HG02852 (cell line): ENCODE measurements at regions not wholly inside any gene's neighbourhood (a gene's known extent, or its start where the extent isn't known, plus 50 kb on each side); places are given as distances from the start of the nearest gene placed in this dataset.

Experiments used
- ATAC-seq: cut with Tn5 transposase; IDR thresholded peaks from one replicate; pipeline ENCODE4 v1.9.1; 2021; ENCODE audit warnings: mild to moderate bottlenecking, moderate library complexity; ENCODE audit not compliant: unreplicated experiment

- ATAC-seq = no peak
Measured at GRCh38 chr2:128447538-128447995, 128.9 kb upstream of the HS6ST1 start.

- ATAC-seq = no peak
Measured at GRCh38 chr2:128448331-128449225, 129.9 kb upstream of the HS6ST1 start.

GRCh38 chr2:128449226-128450061 lies 130.8 kb upstream of the HS6ST1 start:
- no peak for ATAC-seq

DNA sequence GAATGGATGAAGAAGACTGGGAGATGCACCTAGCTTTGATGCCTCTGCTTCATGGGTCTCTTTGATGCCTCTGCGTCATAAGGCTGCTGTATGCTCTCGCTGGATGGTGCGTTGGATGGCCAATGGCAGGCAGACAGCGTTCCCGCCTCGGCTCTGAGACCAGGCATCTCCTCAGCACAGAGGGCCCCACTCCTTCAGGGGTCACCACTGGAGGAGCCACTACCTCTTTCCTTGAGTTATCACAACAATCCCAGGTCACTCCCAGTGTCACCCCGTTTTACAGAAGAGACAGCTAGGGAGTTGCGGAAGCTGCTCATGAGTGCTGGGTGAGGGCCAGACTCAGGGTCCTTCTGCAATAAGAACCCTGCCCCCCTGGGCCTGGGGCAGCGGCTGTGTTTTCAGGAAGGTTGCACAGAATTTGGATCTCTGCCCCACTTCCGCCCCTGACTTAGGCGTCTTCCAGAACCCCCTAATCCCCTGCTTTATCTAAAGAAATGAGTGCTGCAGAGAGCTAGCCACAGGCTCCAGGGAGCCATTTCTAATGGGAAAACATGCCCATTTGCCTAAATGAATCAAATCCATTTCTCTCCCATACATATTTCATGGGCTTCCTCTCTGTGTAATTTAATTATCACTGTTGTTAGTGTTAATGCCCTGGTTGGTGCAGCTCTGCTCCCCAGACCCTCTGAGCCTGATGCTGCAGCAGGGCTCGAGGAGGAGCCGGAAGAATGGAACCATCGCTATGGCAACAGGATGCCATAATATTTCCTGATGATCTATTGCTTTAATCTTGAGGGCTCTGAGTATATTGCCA lies 131.8 kb upstream of the HS6ST1 start:
- ATAC-seq = no peak

GRCh38 chr2:128451084-128452023 lies 132.7 kb upstream of the HS6ST1 start:
- ATAC-seq = no peak

- no peak for ATAC-seq
Measured at GRCh38 chr2:128452024-128452411, 133.3 kb upstream of the HS6ST1 start.

DNA sequence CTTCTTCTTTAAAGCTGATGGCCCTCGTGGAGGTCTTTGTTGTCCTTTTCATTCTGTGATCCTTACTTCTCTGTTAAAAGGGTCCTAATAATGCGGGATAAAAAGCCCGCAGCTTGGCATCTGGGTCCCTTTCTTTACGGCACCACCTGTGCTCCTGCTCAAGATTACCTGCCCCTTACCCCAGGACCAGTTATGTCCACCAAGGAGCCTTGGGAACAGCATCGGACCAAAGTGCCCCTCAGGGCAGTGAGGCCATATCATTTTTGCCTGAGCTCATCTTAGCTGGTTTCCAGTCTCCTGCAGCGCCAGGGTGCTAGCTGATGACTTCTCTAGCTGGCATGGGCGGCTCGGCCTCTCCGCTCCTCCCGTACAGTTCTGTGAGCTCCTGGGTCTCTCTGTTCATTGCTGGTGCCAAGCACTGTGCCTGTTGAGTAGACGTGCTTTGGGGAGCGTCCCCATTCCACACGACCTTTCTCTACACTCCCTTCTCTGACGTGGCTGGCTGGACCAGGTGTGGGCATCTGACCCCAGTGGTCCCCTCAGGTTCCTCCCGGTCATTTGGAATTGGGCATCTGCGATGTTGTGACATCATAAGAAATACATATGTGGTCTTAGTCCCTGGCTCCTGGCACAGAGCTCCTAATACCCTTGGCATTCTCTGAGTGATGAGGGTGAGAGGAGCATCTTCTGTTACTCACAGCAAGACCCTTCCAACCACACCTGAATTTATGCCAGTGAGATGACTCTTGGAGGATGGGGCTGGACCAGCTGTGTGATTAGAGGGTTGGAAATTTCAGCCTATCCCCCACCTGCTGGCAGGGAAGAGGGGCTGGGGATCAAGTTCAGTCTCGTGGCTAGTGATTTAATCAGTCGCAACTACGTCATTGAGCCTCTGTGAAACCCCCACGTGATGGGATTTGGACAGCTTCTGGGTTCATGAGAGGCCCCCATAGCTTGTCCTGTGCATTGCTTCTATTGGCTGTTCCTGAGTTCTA lies 134.2 kb upstream of the HS6ST1 start:
- ATAC-seq = no peak

DNA sequence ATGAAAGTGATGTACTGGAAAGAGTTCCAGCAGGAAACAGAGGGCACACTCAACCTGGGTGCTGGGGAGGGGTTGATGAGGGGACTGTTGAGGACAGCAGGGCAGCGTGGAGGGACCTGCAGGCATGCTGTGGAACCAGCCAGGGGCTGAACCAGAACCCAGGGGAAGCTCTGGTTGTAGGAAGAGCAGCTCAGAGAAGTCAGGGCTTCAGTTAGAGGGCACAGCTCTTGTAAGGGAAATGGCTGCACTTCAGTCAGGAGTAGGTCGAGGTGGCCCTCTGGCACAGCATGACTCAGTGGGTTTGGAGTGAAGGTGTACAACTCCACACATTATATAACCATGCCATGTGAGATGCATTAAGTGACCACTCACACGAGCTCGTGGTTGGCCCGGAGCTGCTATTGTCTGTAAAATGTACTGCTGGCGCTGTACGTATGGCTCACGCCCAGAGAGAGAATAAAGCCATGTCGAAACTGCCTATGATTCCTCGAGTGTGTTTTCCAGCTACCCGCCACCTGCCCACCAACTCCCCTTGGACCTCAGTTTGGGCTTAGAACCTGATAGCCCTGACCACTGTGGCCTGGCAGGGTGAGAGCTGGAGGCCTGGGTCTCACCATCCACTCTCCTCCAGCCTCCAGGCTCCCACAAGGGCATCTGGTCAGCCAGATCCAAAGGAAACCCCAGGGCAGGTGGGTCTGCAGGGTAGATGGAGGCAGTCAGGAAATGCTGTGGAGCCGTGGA lies 136.5 kb upstream of the HS6ST1 start:
- no peak for ATAC-seq

GRCh38 chr2:128455721-128456050 lies 137.0 kb upstream of the HS6ST1 start:
- no peak for ATAC-seq

DNA sequence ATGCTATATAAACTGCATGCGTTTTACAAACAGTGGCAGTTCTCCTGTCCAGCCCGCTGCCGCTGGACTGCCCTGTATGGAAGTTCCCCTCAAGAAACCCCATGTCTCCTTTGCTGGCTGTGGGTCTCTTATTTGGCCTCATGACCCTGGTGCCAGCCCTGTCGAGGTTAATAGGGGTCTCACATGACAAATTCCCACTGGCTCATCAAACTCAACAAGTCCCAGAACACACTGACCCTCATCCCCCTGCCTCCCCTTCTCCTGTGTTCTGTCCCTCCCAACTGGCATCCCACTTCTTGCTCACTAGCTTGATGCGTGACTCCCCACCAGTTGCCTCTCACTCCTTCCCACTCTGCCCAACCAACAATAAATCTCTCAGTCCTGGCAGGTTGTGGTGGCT lies 137.6 kb upstream of the HS6ST1 start:
- ATAC-seq = no peak

- no peak for ATAC-seq
Measured at GRCh38 chr2:128457006-128457604, 138.4 kb upstream of the HS6ST1 start.

DNA sequence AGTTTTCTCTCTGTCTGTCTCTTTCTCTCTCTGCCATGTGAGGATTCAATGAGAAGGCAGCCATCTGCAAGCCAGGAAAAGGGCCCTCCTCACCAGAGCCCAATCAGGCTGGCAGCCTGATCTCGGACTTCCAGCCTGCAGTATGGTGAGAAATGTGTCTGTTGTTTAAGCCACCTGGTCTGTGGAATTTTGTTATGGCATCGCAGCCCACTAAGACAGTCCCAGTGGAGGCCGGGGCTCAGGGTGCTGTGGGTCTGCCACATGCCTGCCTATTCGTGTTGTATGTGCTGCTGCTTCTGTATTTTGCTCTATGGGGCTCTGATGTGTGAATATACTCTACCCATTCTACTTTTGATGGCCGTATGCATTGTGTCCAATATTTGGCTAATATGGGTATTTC lies 139.0 kb upstream of the HS6ST1 start:
- no peak for ATAC-seq

GRCh38 chr2:128458505-128458904 lies 139.8 kb upstream of the HS6ST1 start:
- no peak for ATAC-seq

DNA sequence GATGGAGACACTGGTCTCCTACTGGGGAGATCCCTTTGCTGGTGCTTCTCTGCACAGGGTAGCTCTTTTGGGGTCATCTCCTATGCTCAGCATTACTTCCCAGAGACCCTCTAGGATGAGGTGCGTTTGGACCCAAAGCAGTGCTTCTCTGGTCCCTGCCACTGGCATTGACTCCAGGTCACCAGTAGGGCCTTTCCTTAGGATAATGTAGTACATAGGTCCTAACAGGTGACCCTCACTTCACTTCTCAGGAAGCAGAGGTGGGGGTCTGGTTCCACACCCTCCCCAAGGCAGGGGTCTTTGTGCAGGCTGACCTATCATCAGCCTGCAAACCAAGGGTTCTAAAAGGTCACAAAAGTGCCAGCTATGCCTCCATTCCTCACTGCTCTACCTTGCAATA lies 145.8 kb upstream of the HS6ST1 start:
- no peak for ATAC-seq

- ATAC-seq = no peak
Measured at GRCh38 chr2:128465246-128466170, 146.8 kb upstream of the HS6ST1 start.

GRCh38 chr2:128466376-128466775 lies 147.7 kb upstream of the HS6ST1 start:
- no peak for ATAC-seq

- ATAC-seq = no peak
Measured at GRCh38 chr2:128466776-128467175, 148.1 kb upstream of the HS6ST1 start.
